ENCODE measurements at regions not wholly inside any gene's neighbourhood (a gene's known extent, or its start where the extent isn't known, plus 50 kb on each side); places are given as distances from the start of the nearest gene placed in this dataset.
A peak's percentile ranks its signal among the peaks of the same experiment; 100 is the strongest.

DNA sequence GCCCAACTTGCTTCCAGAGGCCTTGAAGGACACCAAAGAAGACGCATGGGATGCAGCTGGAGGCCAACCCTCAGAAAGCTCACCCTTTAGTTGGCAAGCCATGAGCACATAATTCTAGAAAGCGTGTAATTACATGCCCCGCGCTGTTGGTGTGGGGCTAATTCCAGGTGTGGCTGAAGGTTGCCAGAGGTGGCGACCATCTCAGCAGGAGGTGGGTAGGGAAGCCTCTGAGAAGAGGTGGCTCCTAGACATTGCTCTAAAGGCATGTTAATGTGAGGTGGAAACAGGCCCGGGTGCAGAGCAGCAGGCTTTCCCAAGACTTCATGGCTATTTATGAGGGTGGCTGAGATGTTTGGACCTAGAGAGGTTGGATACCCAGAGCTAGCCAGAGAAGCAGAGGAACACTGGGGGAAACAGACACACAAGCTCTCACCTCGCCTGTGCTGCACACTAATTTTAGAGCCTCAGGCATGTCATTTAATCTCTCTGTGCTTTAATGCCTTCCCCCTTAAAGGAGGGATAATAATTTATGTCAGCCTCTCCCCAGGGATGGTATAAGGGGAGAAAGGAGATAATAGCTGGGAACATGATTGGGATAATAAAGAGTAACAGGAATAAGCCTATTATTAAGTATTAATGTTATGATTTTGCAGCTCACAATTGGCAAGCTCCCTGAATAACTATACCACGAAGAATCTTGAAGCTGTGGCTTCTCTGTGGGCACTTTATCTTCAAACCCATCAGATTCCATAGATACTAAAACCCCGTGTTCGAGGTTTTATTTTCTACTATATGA, 60.0 kb upstream of the HELT start:
- intact Hi-C loops (cut with DNase I): no loop called here
- H3K9me3 ChIP-seq: no peaks in the 10 kb centered on the region
- H3K4me1 ChIP-seq: peaks cover 0 to 15% (median 0%) of the 10 kb centered on the region in 12 donors
- TF ChIP-seq, protein P1, sequence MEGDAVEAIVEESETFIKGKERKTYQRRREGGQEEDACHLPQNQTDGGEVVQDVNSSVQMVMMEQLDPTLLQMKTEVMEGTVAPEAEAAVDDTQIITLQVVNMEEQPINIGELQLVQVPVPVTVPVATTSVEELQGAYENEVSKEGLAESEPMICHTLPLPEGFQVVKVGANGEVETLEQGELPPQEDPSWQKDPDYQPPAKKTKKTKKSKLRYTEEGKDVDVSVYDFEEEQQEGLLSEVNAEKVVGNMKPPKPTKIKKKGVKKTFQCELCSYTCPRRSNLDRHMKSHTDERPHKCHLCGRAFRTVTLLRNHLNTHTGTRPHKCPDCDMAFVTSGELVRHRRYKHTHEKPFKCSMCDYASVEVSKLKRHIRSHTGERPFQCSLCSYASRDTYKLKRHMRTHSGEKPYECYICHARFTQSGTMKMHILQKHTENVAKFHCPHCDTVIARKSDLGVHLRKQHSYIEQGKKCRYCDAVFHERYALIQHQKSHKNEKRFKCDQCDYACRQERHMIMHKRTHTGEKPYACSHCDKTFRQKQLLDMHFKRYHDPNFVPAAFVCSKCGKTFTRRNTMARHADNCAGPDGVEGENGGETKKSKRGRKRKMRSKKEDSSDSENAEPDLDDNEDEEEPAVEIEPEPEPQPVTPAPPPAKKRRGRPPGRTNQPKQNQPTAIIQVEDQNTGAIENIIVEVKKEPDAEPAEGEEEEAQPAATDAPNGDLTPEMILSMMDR (IDR thresholded peaks at IDR 0.05): no peak
- TF ChIP-seq POLR2A (IDR thresholded peaks at IDR 0.05): no peak
- H3K27ac ChIP-seq: no peak overlapping the region
- H3K27me3 ChIP-seq: no peaks in the 10 kb centered on the region
- DNase-seq (no peak), ATAC-seq (peak in 3 of 4 donors; percentile 61 to 66 (median 63))
- H3K4me3 ChIP-seq: no peak overlapping the region
- 59 to 71% (median 65%) methylated on average over 10 of the region's 10 CpGs for whole genome bisulfite sequencing, 4 donors
- no peaks in the 10 kb centered on the region for H3K36me3 ChIP-seq

DNA sequence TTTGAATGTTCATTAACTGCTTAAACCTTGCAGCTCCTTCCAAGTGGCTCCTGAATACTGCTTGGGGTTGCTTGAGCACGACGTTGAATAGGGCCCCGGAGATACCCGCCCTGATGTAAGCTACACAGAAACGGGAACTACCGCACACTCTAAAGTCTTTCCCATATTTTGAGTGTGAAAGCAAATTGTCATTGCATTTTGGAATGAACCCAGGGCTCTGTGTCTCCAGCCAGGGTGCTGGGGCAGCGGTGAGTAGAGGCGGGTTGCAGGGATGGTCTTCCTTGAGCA, 59.4 kb upstream of the HELT start:
- TF ChIP-seq, protein P1 (IDR thresholded peaks at IDR 0.05): no peak
- no peak for TF ChIP-seq POLR2A (IDR thresholded peaks at IDR 0.05)
- Histone ChIP-seq H3K9me3 (no peaks in the 10 kb centered on the region), H3K27me3 (no peaks in the 10 kb centered on the region), H3K4me1 (peaks cover 0 to 15% (median 0%) of the 10 kb centered on the region in 12 donors), H3K36me3 (no peaks in the 10 kb centered on the region), H3K4me3 (no peak overlapping the region), H3K27ac (no peak overlapping the region)
- DNase-seq: no peak
- 83 to 93% (median 87%) methylated on average over 8 of the region's 8 CpGs for WGBS, 4 donors
- peak in 2 of 4 donors; percentile 23 to 34 for ATAC-seq
- intact Hi-C loops (cut with DNase I): no loop called here

DNA sequence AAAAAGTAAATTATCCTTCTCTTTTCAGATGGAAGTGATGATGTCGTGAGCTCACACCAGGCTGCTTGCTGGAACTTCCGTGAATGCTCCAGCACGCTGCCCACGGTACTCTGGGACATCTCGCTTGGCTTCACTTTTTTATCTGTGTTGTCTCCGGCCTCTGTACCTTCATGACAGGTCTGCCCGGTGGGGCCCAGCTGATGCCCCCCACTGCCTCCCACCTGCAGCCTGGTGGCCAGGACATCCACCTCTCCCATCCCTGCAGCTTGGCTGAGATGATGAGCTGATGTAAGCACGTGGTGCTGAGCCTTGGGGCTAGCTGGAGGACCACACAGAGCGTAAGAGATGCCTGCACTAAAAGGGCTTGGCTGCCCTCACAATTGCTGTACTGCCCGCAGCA, 59.0 kb upstream of the HELT start:
- H3K36me3 ChIP-seq: no peaks in the 10 kb centered on the region
- peaks cover 0 to 15% (median 0%) of the 10 kb centered on the region in 12 donors for H3K4me1 ChIP-seq
- no peak overlapping the region for H3K4me3 ChIP-seq
- H3K9me3 ChIP-seq: no peaks in the 10 kb centered on the region
- intact Hi-C loops (cut with DNase I): no loop called here
- no peak overlapping the region for H3K27ac ChIP-seq
- ATAC-seq (no peak), DNase-seq (no peak)
- H3K27me3 ChIP-seq: no peaks in the 10 kb centered on the region
- TF ChIP-seq, protein P1 (IDR thresholded peaks at IDR 0.05): no peak
- TF ChIP-seq POLR2A (IDR thresholded peaks at IDR 0.05): no peak
- WGBS, 4 donors: 91 to 94% (median 91%) methylated on average over 10 of the region's 10 CpGs

DNA sequence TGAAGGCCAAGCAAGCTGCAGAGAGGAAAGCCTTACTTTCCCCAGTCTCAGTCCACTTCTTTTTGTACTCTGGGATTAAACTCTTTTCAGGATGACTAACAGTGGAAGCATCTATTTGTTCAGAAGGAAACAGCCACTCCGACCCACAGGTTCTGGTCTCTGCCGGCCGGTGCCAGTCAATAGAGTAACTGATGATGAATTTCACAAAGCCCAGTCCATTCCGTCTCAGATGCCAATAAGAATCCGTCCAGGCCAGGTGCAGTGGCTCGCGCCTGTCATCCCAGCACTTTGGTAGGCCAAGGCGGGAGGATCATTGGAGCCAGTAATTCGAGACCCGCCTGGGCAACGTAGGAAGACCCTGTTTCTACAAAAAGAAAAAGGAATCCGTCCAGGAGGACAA, 58.5 kb upstream of the HELT start:
- no peaks in the 10 kb centered on the region for H3K27me3 ChIP-seq
- no peaks in the 10 kb centered on the region for H3K9me3 ChIP-seq
- H3K36me3 ChIP-seq: no peaks in the 10 kb centered on the region
- intact Hi-C loops (cut with DNase I): no loop called here
- ATAC-seq (no peak), DNase-seq (no peak)
- WGBS, 4 donors: 91 to 96% (median 95%) methylated on average over 12 of the region's 12 CpGs
- peaks cover 0 to 15% (median 0%) of the 10 kb centered on the region in 12 donors for H3K4me1 ChIP-seq
- H3K4me3 ChIP-seq: no peak overlapping the region
- TF ChIP-seq, protein P1 (IDR thresholded peaks at IDR 0.05): no peak
- TF ChIP-seq POLR2A (IDR thresholded peaks at IDR 0.05): no peak
- no peak overlapping the region for H3K27ac ChIP-seq

Measured in heart left ventricle (tissue), 16 donors.